Uterus (tissue), 3 donors: ENCODE measurements at regions not wholly inside any gene's neighbourhood (a gene's known extent, or its start where the extent isn't known, plus 50 kb on each side); places are given as distances from the start of the nearest gene placed in this dataset.

ENCODE experiments used
- DNase-seq, 2 donors: peaks; one replicate each; pipeline ENCODE4 v3.0.0-alpha.2; 2019 to 2020
- H3K27ac ChIP-seq, 2 donors: fragments of 200-600 bp; sonication (generic); 1 replicate in 1 of 2; 2 replicates in 1 of 2; pipeline ENCODE4 v1.5.1; 2016 to 2018
- H3K27me3 ChIP-seq, 2 donors: fragments of 200-600 bp; sonication (generic); one replicate each; pipeline ENCODE4 v1.5.1; 2018 to 2019; ENCODE audit warnings: control low read depth in 1 of 2
- H3K36me3 ChIP-seq, 2 donors: fragments of 200-600 bp; sonication (generic); one replicate each; pipeline ENCODE4 v1.5.1; 2019; ENCODE audit warnings: control low read depth in 1 of 2
- H3K4me1 ChIP-seq, 2 donors: fragments of 200-600 bp; sonication (generic); one replicate each; pipeline ENCODE4 v1.5.1; 2018 to 2019; ENCODE audit warnings: control low read depth in 1 of 2
- H3K4me3 ChIP-seq, 2 donors: fragments of 200-600 bp; sonication (generic); 1 replicate in 1 of 2; 2 replicates in 1 of 2; pipeline ENCODE4 v1.5.1; 2018 to 2019; ENCODE audit warnings: mild to moderate bottlenecking in 1 of 2
- H3K9me3 ChIP-seq, 2 donors: fragments of 200-600 bp; sonication (generic); one replicate each; pipeline ENCODE4 v1.5.1; 2019; ENCODE audit warnings: control low read depth in 1 of 2
- CTCF ChIP-seq, 4 experiments: fragments of 200-600 bp in 2 of 4; fragments of 450-650 bp in 2 of 4; sonication (generic) in 2 of 4; IDR thresholded peaks; one replicate each; pipeline ENCODE4 v1.5.1; 2016 to 2019; ENCODE audit warnings: antibody characterized with exemption in 4 of 4, mild to moderate bottlenecking in 2 of 4, moderate library complexity in 1 of 4
- POLR2A ChIP-seq, 2 donors: fragments of 450-650 bp; IDR thresholded peaks; one replicate each; pipeline ENCODE4 v1.6.1; 2016; ENCODE audit warnings: antibody characterized with exemption in 2 of 2, mild to moderate bottlenecking in 1 of 2, moderate library complexity in 1 of 2
- intact Hi-C: fragments of 100-400 bp; cut with DNase I; formaldehyde crosslinking; loops from one replicate; pipeline ENCODE4 v1.15.1; 2023; ENCODE audit warnings: low total_unique reads
- donor health status: DM: yes; HTN: yes; CAD: no.

GRCh38 chr1:98360864-98361263 lies 300.7 kb upstream of the SNX7 start:
- H3K27me3 ChIP-seq: no peaks in the 10 kb centered on the region
- intact Hi-C loops: no loop called here

GRCh38 chr1:98355656-98356383 lies 305.7 kb upstream of the SNX7 start:
- Histone ChIP-seq H3K27ac (no peak overlapping the region), H3K36me3 (no peaks in the 10 kb centered on the region), H3K27me3 (no peaks in the 10 kb centered on the region), H3K4me3 (no peak overlapping the region), H3K9me3 (no peaks in the 10 kb centered on the region), H3K4me1 (no peaks in the 10 kb centered on the region)
- no peak for TF ChIP-seq POLR2A (IDR thresholded peaks at IDR 0.05)
- TF ChIP-seq CTCF (IDR thresholded peaks at IDR 0.05): no peak
- intact Hi-C loops: no loop called here
- no peak for DNase-seq

More at GRCh38 chr1:98360864-98361263, 300.7 kb upstream of the SNX7 start:
- no peak for TF ChIP-seq POLR2A (IDR thresholded peaks at IDR 0.05)
- no peak for TF ChIP-seq CTCF (IDR thresholded peaks at IDR 0.05)
- no peak overlapping the region for H3K27ac ChIP-seq
- no peaks in the 10 kb centered on the region for H3K36me3 ChIP-seq
- H3K4me3 ChIP-seq: no peak overlapping the region
- H3K4me1 ChIP-seq: no peaks in the 10 kb centered on the region
- H3K9me3 ChIP-seq: no peaks in the 10 kb centered on the region
- DNase-seq: no peak

GRCh38 chr1:98352378-98352777 lies 309.1 kb upstream of the SNX7 start:
- intact Hi-C loops: no loop called here
- Histone ChIP-seq H3K27ac (no peak overlapping the region), H3K9me3 (no peaks in the 10 kb centered on the region), H3K36me3 (no peaks in the 10 kb centered on the region), H3K4me1 (no peaks in the 10 kb centered on the region), H3K4me3 (no peak overlapping the region), H3K27me3 (no peaks in the 10 kb centered on the region)
- no peak for DNase-seq
- no peak for TF ChIP-seq POLR2A (IDR thresholded peaks at IDR 0.05)

DNA sequence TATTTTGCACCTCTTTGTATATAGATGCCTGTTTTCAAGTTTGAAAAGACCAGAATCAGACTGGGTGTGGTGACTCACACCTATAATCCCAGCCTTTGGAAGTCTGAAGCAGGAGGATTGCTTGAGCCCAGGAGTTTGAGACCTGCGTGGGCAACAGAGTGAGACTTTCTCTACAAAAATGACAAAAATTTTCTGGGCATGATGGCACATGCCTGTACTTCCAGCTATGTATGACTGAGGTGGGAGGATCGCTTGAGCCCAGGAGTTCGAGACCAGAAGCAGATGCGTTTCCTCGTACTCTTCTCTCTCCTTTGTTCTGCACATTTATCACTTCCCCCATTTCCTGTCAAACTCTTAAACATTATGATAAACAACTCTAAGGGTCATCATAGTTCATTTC lies 310.0 kb upstream of the SNX7 start:
- intact Hi-C loops: no loop called here
- H3K27ac ChIP-seq: no peak overlapping the region
- DNase-seq: no peak
- H3K36me3 ChIP-seq: no peaks in the 10 kb centered on the region
- no peaks in the 10 kb centered on the region for H3K27me3 ChIP-seq
- TF ChIP-seq CTCF (IDR thresholded peaks at IDR 0.05) (no peak), POLR2A (IDR thresholded peaks at IDR 0.05) (no peak)
- no peak overlapping the region for H3K4me3 ChIP-seq
- no peaks in the 10 kb centered on the region for H3K4me1 ChIP-seq
- no peaks in the 10 kb centered on the region for H3K9me3 ChIP-seq

DNA sequence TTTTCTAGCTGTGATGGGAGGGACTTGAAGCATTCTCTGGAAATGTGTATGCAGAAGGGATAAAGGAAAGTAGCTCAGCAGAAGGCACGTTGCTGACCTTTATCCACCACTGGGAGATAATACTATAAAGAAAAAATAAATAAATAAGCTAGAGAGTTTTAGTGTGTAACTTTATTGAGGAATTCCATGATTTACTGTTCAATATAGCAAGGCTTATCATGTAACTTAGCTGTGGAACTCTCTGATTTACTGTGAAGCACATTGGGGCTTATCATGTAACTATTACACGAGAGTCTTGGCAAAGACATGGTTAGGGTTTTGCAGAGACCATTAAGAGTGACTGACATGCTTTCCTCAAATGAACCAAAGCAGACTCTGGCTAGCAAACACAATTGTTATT lies 316.1 kb upstream of the SNX7 start:
- Histone ChIP-seq H3K4me1 (no peaks in the 10 kb centered on the region), H3K27ac (no peak overlapping the region), H3K4me3 (no peak overlapping the region), H3K36me3 (no peaks in the 10 kb centered on the region), H3K9me3 (no peaks in the 10 kb centered on the region), H3K27me3 (no peaks in the 10 kb centered on the region)
- TF ChIP-seq POLR2A (IDR thresholded peaks at IDR 0.05): no peak
- no peak for TF ChIP-seq CTCF (IDR thresholded peaks at IDR 0.05)
- no peak for DNase-seq
- intact Hi-C loops: no loop called here

DNA sequence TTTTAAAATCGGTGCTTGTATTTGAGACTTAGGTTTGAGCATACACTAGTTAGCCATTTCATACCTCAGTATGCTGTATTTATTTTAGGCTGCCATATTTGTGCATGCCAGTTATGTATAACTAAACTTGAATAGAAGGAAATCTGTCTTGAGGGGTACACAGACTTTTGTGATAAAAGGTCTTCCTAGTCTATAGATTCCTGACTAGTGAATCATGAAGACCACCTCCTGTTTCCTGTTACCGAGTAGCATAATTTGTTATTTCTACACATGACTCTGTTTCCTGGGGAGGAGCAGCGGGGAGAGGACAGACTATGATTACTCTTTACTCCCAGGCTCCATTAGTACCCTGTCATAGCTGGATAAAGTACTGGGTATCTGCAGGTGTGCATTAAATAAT lies 316.8 kb upstream of the SNX7 start:
- H3K9me3 ChIP-seq: no peaks in the 10 kb centered on the region

More for the DNA sequence above, 316.8 kb upstream of the SNX7 start:
- TF ChIP-seq POLR2A (IDR thresholded peaks at IDR 0.05): no peak
- TF ChIP-seq CTCF (IDR thresholded peaks at IDR 0.05): no peak
- H3K27ac ChIP-seq: no peak overlapping the region
- H3K36me3 ChIP-seq: no peaks in the 10 kb centered on the region
- intact Hi-C loops: no loop called here
- H3K4me3 ChIP-seq: no peak overlapping the region
- DNase-seq: no peak
- no peaks in the 10 kb centered on the region for H3K27me3 ChIP-seq
- no peaks in the 10 kb centered on the region for H3K4me1 ChIP-seq
